Left lung (tissue), 4 donors: ENCODE measurements at regions not wholly inside any gene's neighbourhood (a gene's known extent, or its start where the extent isn't known, plus 50 kb on each side); places are given as distances from the start of the nearest gene placed in this dataset.
A peak's percentile ranks its signal among the peaks of the same experiment; 100 is the strongest.

ENCODE experiments used
- ATAC-seq: fragments of 200-7000 bp; cut with Tn5 transposase; one replicate; pipeline ENCODE4 v1.9.1; 2020; ENCODE audit warnings: moderate library complexity
- DNase-seq, 4 donors: peaks; one replicate each; pipeline ENCODE4 v3.0.0-alpha.2; 2013 to 2020
- H3K27ac ChIP-seq, 2 donors: fragments of 200-600 bp; sonication (generic) in 1 of 2; one replicate each; pipeline versions ENCODE4 v1.5.0 to v1.8.0; 2020 to 2021
- H3K27me3 ChIP-seq, 2 donors: fragments of 200-600 bp; sonication (generic) in 1 of 2; one replicate each; pipeline versions ENCODE4 v1.5.0 to v1.8.0; 2020 to 2021
- H3K36me3 ChIP-seq, 2 donors: fragments of 200-600 bp; sonication (generic) in 1 of 2; one replicate each; pipeline versions ENCODE4 v1.5.0 to v1.8.0; 2020 to 2021
- H3K4me1 ChIP-seq, 2 donors: fragments of 200-600 bp; one replicate each; pipeline ENCODE4 v1.8.0; 2021
- H3K4me3 ChIP-seq, 2 donors: fragments of 200-600 bp; sonication (generic) in 1 of 2; one replicate each; pipeline versions ENCODE4 v1.5.0 to v1.8.0; 2020 to 2021; ENCODE audit warnings: mild to moderate bottlenecking in 1 of 2
- H3K9me3 ChIP-seq, 2 donors: fragments of 200-600 bp; sonication (generic) in 1 of 2; one replicate each; pipeline versions ENCODE4 v1.5.0 to v1.8.0; 2020 to 2021
- CTCF ChIP-seq, 2 donors: fragments of 200-600 bp; sonication (generic) in 1 of 2; IDR thresholded peaks; one replicate each; pipeline versions ENCODE4 v1.5.0 to v1.8.0; 2021; ENCODE audit warnings: antibody characterized with exemption in 2 of 2
- intact Hi-C, 2 donors: fragments of 100-400 bp; cut with DNase I; formaldehyde crosslinking; loops; one replicate each; pipeline versions ENCODE4 v1.11.2 to v1.14.2; 2022
- donor health status: DM: no; HTN: yes; CAD: no.
- donor health status: DM: no; HTN: no; CAD: no.

- no peaks in the 10 kb centered on the region for H3K9me3 ChIP-seq
- no peak for TF ChIP-seq CTCF (IDR thresholded peaks at IDR 0.05)
- H3K4me1 ChIP-seq, result no peaks in the 10 kb centered on the region
- no peak overlapping the region for H3K4me3 ChIP-seq
- no peak overlapping the region for H3K27ac ChIP-seq
- intact Hi-C loops, result no loop called here
- ATAC-seq (no peak), DNase-seq (no peak)
- no peaks in the 10 kb centered on the region for H3K36me3 ChIP-seq
- no peaks in the 10 kb centered on the region for H3K27me3 ChIP-seq
Observed at GRCh38 chr3:190731596-190731995, 130.9 kb downstream of the GMNC start.

- intact Hi-C loops, result no loop called here
- DNase-seq (no peak), ATAC-seq (peak; percentile 90)
- Histone ChIP-seq H3K4me3 (no peak overlapping the region), H3K27ac (no peak overlapping the region), H3K9me3 (no peaks in the 10 kb centered on the region), H3K27me3 (no peaks in the 10 kb centered on the region), H3K36me3 (no peaks in the 10 kb centered on the region), H3K4me1 (no peaks in the 10 kb centered on the region)
- no peak for TF ChIP-seq CTCF (IDR thresholded peaks at IDR 0.05)
Observed at GRCh38 chr3:190728574-190729246, 133.8 kb downstream of the GMNC start.

GRCh38 chr3:190722181-190722905, 140.2 kb downstream of the GMNC start:
- no peak overlapping the region for H3K27ac ChIP-seq
- ATAC-seq (no peak), DNase-seq (no peak)
- intact Hi-C loops, result no loop called here
- H3K4me3 ChIP-seq, result no peak overlapping the region
- TF ChIP-seq CTCF (IDR thresholded peaks at IDR 0.05), result no peak
- no peaks in the 10 kb centered on the region for H3K36me3 ChIP-seq
- H3K9me3 ChIP-seq, result no peaks in the 10 kb centered on the region
- no peaks in the 10 kb centered on the region for H3K4me1 ChIP-seq
- H3K27me3 ChIP-seq, result no peaks in the 10 kb centered on the region

- DNase-seq (no peak), ATAC-seq (no peak)
- Histone ChIP-seq H3K36me3 (no peaks in the 10 kb centered on the region), H3K9me3 (no peaks in the 10 kb centered on the region), H3K27ac (no peak overlapping the region), H3K27me3 (no peaks in the 10 kb centered on the region), H3K4me3 (no peak overlapping the region), H3K4me1 (no peaks in the 10 kb centered on the region)
- TF ChIP-seq CTCF (IDR thresholded peaks at IDR 0.05), result no peak
- intact Hi-C loops, result no loop called here
Observed at GRCh38 chr3:190721330-190721729, 141.2 kb downstream of the GMNC start.

- Histone ChIP-seq H3K27me3 (no peaks in the 10 kb centered on the region), H3K9me3 (no peaks in the 10 kb centered on the region), H3K27ac (no peak overlapping the region), H3K4me3 (no peak overlapping the region), H3K36me3 (no peaks in the 10 kb centered on the region), H3K4me1 (no peaks in the 10 kb centered on the region)
- ATAC-seq, result no peak
- no peak for TF ChIP-seq CTCF (IDR thresholded peaks at IDR 0.05)
- intact Hi-C loops, result no loop called here
- peak in 1 of 4 donors; percentile 43 for DNase-seq
Observed at GRCh38 chr3:190718671-190719070, 143.8 kb downstream of the GMNC start.
